ENCODE measurements at regions not wholly inside any gene's neighbourhood (a gene's known extent, or its start where the extent isn't known, plus 50 kb on each side); places are given as distances from the start of the nearest gene placed in this dataset.

- no peaks in the 10 kb centered on the region for H3K36me3 ChIP-seq (ENCODE audit: control insufficient read depth, insufficient read depth, low read length)
- WGBS (ENCODE audit: insufficient coverage) = 94% methylated on average over 13 of the region's 17 CpGs
- no peak overlapping the region for H3K4me3 ChIP-seq (ENCODE audit: low read depth, low read length)
- no peak for DNase-seq (ENCODE audit: low read depth in 4 of 6, low spot score in 6 of 6)
- H3K4me1 ChIP-seq (ENCODE audit: control insufficient read depth, insufficient read depth, low read length) = no peaks in the 10 kb centered on the region
- H3K9me3 ChIP-seq (ENCODE audit: control insufficient read depth, insufficient read depth, low read length) = no peaks in the 10 kb centered on the region
- H3K27me3 ChIP-seq (ENCODE audit: control insufficient read depth, insufficient read depth, low read length) = no peaks in the 10 kb centered on the region
- H3K27ac ChIP-seq (ENCODE audit: low read depth, low read length) = no peak overlapping the region
Observed at GRCh38 chr2:239625156-239625845, 224.5 kb upstream of the HDAC4 start.

GRCh38 chr2:239621611-239622010 is 220.8 kb upstream of the HDAC4 start:
- no peak for DNase-seq (ENCODE audit: low read depth in 4 of 6, low spot score in 6 of 6)
- Histone ChIP-seq H3K4me3 (ENCODE audit: low read depth, low read length) (no peak overlapping the region), H3K9me3 (ENCODE audit: control insufficient read depth, insufficient read depth, low read length) (no peaks in the 10 kb centered on the region), H3K27me3 (ENCODE audit: control insufficient read depth, insufficient read depth, low read length) (no peaks in the 10 kb centered on the region), H3K36me3 (ENCODE audit: control insufficient read depth, insufficient read depth, low read length) (no peaks in the 10 kb centered on the region), H3K27ac (ENCODE audit: low read depth, low read length) (no peak overlapping the region), H3K4me1 (ENCODE audit: control insufficient read depth, insufficient read depth, low read length) (no peaks in the 10 kb centered on the region)
- WGBS (ENCODE audit: insufficient coverage) = 87% methylated on average over 4 of the region's 8 CpGs

- no peaks in the 10 kb centered on the region for H3K36me3 ChIP-seq (ENCODE audit: control insufficient read depth, insufficient read depth, low read length)
- no peaks in the 10 kb centered on the region for H3K9me3 ChIP-seq (ENCODE audit: control insufficient read depth, insufficient read depth, low read length)
- WGBS (ENCODE audit: insufficient coverage) = no CpG with 5 or more reads among the region's 1 CpG
- H3K27me3 ChIP-seq (ENCODE audit: control insufficient read depth, insufficient read depth, low read length) = no peaks in the 10 kb centered on the region
- H3K4me3 ChIP-seq (ENCODE audit: low read depth, low read length) = no peak overlapping the region
- H3K4me1 ChIP-seq (ENCODE audit: control insufficient read depth, insufficient read depth, low read length) = no peaks in the 10 kb centered on the region
- DNase-seq (ENCODE audit: low read depth in 4 of 6, low spot score in 6 of 6) = no peak
- H3K27ac ChIP-seq (ENCODE audit: low read depth, low read length) = no peak overlapping the region
Observed at GRCh38 chr2:239619369-239619768, 218.5 kb upstream of the HDAC4 start.

GRCh38 chr2:239616729-239617128 is 215.9 kb upstream of the HDAC4 start:
- no peak for DNase-seq (ENCODE audit: low read depth in 4 of 6, low spot score in 6 of 6)
- Histone ChIP-seq H3K9me3 (ENCODE audit: control insufficient read depth, insufficient read depth, low read length) (no peaks in the 10 kb centered on the region), H3K27ac (ENCODE audit: low read depth, low read length) (no peak overlapping the region), H3K4me1 (ENCODE audit: control insufficient read depth, insufficient read depth, low read length) (no peaks in the 10 kb centered on the region), H3K27me3 (ENCODE audit: control insufficient read depth, insufficient read depth, low read length) (no peaks in the 10 kb centered on the region), H3K4me3 (ENCODE audit: low read depth, low read length) (no peak overlapping the region), H3K36me3 (ENCODE audit: control insufficient read depth, insufficient read depth, low read length) (no peaks in the 10 kb centered on the region)
- 100% methylated on average over 1 of the region's 2 CpGs for WGBS (ENCODE audit: insufficient coverage)

- DNase-seq (ENCODE audit: low read depth in 4 of 6, low spot score in 6 of 6) = no peak
- no peak overlapping the region for H3K4me3 ChIP-seq (ENCODE audit: low read depth, low read length)
- H3K27ac ChIP-seq (ENCODE audit: low read depth, low read length) = no peak overlapping the region
- peaks cover 24% of the 10 kb centered on the region for H3K4me1 ChIP-seq (ENCODE audit: control insufficient read depth, insufficient read depth, low read length)
- no peaks in the 10 kb centered on the region for H3K36me3 ChIP-seq (ENCODE audit: control insufficient read depth, insufficient read depth, low read length)
- H3K27me3 ChIP-seq (ENCODE audit: control insufficient read depth, insufficient read depth, low read length) = no peaks in the 10 kb centered on the region
- H3K9me3 ChIP-seq (ENCODE audit: control insufficient read depth, insufficient read depth, low read length) = no peaks in the 10 kb centered on the region
- 93% methylated on average over 10 of the region's 11 CpGs for WGBS (ENCODE audit: insufficient coverage)
Observed at GRCh38 chr2:239612133-239612532, 211.3 kb upstream of the HDAC4 start.

- Histone ChIP-seq H3K4me1 (ENCODE audit: control insufficient read depth, insufficient read depth, low read length) (peaks cover 24% of the 10 kb centered on the region), H3K27me3 (ENCODE audit: control insufficient read depth, insufficient read depth, low read length) (no peaks in the 10 kb centered on the region), H3K9me3 (ENCODE audit: control insufficient read depth, insufficient read depth, low read length) (no peaks in the 10 kb centered on the region), H3K4me3 (ENCODE audit: low read depth, low read length) (no peak overlapping the region), H3K36me3 (ENCODE audit: control insufficient read depth, insufficient read depth, low read length) (no peaks in the 10 kb centered on the region), H3K27ac (ENCODE audit: low read depth, low read length) (no peak overlapping the region)
- 93% methylated on average over 10 of the region's 10 CpGs for WGBS (ENCODE audit: insufficient coverage)
- no peak for DNase-seq (ENCODE audit: low read depth in 4 of 6, low spot score in 6 of 6)
Observed at GRCh38 chr2:239611222-239611795, 210.5 kb upstream of the HDAC4 start.

GRCh38 chr2:239610457-239611221 is 209.8 kb upstream of the HDAC4 start:
- WGBS (ENCODE audit: insufficient coverage) = 95% methylated on average over 6 of the region's 9 CpGs
- Histone ChIP-seq H3K4me1 (ENCODE audit: control insufficient read depth, insufficient read depth, low read length) (peaks cover 24% of the 10 kb centered on the region), H3K27me3 (ENCODE audit: control insufficient read depth, insufficient read depth, low read length) (no peaks in the 10 kb centered on the region), H3K36me3 (ENCODE audit: control insufficient read depth, insufficient read depth, low read length) (no peaks in the 10 kb centered on the region), H3K4me3 (ENCODE audit: low read depth, low read length) (no peak overlapping the region), H3K9me3 (ENCODE audit: control insufficient read depth, insufficient read depth, low read length) (no peaks in the 10 kb centered on the region), H3K27ac (ENCODE audit: low read depth, low read length) (no peak overlapping the region)
- no peak for DNase-seq (ENCODE audit: low read depth in 4 of 6, low spot score in 6 of 6)

- Histone ChIP-seq H3K9me3 (ENCODE audit: control insufficient read depth, insufficient read depth, low read length) (no peaks in the 10 kb centered on the region), H3K4me3 (ENCODE audit: low read depth, low read length) (no peak overlapping the region), H3K36me3 (ENCODE audit: control insufficient read depth, insufficient read depth, low read length) (no peaks in the 10 kb centered on the region), H3K27me3 (ENCODE audit: control insufficient read depth, insufficient read depth, low read length) (no peaks in the 10 kb centered on the region), H3K4me1 (ENCODE audit: control insufficient read depth, insufficient read depth, low read length) (peaks cover 24% of the 10 kb centered on the region), H3K27ac (ENCODE audit: low read depth, low read length) (no peak overlapping the region)
- 77% methylated on average over 22 of the region's 26 CpGs for WGBS (ENCODE audit: insufficient coverage)
- peak in 1 of 6 donors; percentile 70 for DNase-seq (ENCODE audit: low read depth in 4 of 6, low spot score in 6 of 6)
Observed at GRCh38 chr2:239609607-239610310, 208.9 kb upstream of the HDAC4 start.

GRCh38 chr2:239609162-239609561 is 208.3 kb upstream of the HDAC4 start:
- peak in 1 of 6 donors; percentile 62 for DNase-seq (ENCODE audit: low read depth in 4 of 6, low spot score in 6 of 6)
- Histone ChIP-seq H3K9me3 (ENCODE audit: control insufficient read depth, insufficient read depth, low read length) (no peaks in the 10 kb centered on the region), H3K4me1 (ENCODE audit: control insufficient read depth, insufficient read depth, low read length) (peaks cover 24% of the 10 kb centered on the region), H3K36me3 (ENCODE audit: control insufficient read depth, insufficient read depth, low read length) (no peaks in the 10 kb centered on the region), H3K27ac (ENCODE audit: low read depth, low read length) (no peak overlapping the region), H3K4me3 (ENCODE audit: low read depth, low read length) (no peak overlapping the region), H3K27me3 (ENCODE audit: control insufficient read depth, insufficient read depth, low read length) (no peaks in the 10 kb centered on the region)
- 37% methylated on average over 11 of the region's 11 CpGs for WGBS (ENCODE audit: insufficient coverage)

All from spinal cord (tissue), 9 donors.